GM03348 (cell line): ENCODE measurements at regions not wholly inside any gene's neighbourhood (a gene's known extent, or its start where the extent isn't known, plus 50 kb on each side); places are given as distances from the start of the nearest gene placed in this dataset.

ENCODE experiments used
- DNase-seq: peaks from one replicate; pipeline ENCODE4 v3.0.0; 2012; ENCODE audit warnings: low spot score

DNA sequence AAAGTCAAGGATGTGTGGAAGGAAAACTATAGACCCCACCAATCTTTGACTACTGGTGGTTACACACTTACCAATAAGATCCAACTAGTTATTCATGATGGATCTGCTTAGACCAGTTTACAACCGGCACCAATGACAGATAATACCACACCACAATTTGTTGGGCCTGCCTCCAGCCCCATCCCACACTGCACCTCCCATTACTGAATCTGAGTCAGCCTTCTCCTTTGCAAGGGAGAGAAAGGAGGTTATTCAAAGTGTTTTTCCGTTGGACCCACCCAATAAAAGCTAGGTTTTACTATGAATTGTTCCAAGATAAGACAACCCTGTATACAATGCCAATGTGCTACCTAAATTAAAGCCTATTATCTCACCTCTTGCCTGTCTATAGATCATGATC is 453.5 kb downstream of the MTRR start:
- no peak for DNase-seq

DNA sequence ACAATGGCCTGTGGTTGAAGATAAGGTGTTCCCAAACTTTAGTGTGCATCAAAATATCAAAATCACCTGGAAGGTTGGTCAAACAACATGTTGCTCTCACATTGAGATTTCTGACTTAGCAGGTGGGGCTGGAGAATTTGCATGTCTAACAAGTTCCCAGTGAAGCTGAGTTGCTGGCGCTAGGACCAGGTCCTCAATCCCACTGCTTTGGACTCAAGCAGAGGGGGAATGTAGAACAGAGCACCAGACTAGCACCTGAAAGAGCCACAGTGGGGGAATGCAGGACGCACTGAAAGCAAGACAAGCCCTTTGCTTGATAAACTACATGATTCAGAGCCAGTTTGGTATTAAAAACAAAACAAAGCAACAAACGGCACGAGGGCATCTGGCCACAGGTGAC is 458.1 kb downstream of the MTRR start:
- DNase-seq = no peak

- no peak for DNase-seq
These were observed 460.8 kb downstream of the MTRR start for GRCh38 chr5:8329773-8330172.

GRCh38 chr5:8332666-8333445 is 463.9 kb downstream of the MTRR start:
- no peak for DNase-seq

GRCh38 chr5:8333485-8333884 is 464.5 kb downstream of the MTRR start:
- no peak for DNase-seq

DNA sequence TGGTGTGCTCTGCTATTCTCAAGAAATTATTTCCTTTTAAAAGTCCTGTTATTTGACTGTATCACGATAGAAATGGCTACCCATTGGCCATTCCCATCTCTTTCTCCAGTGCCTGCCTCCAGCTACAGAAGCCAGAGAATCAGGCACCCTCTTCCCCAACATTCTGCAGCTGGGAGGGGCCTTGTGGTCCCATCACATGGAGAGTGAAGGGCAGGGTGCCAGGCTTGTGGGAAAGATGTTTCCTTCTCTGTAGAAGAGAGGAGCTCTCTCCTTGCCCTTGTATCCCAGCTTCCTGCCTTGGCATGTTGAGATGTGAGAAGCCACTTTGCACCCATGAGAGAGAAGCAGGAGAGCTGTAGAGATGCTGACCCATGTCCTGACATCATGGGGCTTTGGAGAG is 465.0 kb downstream of the MTRR start:
- no peak for DNase-seq

GRCh38 chr5:8340261-8340660 is 471.3 kb downstream of the MTRR start:
- no peak for DNase-seq

- peak; percentile 69 for DNase-seq
These were observed 471.9 kb downstream of the MTRR start for GRCh38 chr5:8340739-8341344.

- no peak for DNase-seq
These were observed 472.5 kb downstream of the MTRR start for GRCh38 chr5:8341406-8341805.

- DNase-seq = no peak
These were observed 479.0 kb downstream of the MTRR start for GRCh38 chr5:8347984-8348383.

GRCh38 chr5:8349855-8350254 is 480.9 kb downstream of the MTRR start:
- DNase-seq = no peak

- DNase-seq = no peak
These were observed 481.8 kb downstream of the MTRR start for GRCh38 chr5:8350644-8351339.

DNA sequence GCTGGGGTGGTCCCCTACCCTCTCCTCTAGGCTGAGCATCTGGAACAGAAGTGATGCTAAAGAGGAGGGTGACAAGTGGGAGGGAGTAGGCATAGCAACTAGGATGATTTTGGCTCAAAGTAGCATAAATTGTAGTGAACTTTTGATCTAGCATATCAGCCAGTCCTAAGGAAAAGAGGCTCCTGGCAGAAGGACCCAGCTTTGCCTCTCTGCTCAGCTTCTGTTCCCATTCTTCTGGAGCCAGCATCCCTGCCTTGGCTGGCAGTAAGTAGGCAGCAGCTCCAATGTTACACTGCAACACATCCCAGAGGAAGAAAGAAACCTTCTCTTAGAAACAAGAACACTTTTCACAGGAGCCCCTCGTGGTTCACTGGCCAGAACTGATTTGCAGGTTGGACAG is 487.0 kb downstream of the MTRR start:
- no peak for DNase-seq

GRCh38 chr5:8360012-8360411 is 491.1 kb downstream of the MTRR start:
- no peak for DNase-seq

DNA sequence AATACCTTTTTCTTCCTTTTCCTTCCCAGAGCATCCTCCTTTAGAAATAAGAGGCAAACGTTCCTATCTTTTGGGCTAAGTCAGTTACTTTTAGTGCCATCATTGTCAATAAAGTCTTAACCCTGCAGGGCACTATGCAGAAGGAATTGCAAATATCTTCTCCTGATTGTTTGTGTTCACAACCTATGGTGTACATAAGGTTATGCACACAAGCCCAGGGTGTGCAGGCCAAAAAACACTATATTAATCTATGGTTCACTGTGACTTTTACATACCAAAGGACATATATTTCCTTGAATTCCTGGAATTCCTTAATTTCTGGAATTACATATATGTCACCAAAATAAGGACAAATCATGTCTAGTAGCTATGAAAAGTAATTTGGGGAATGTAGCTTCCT is 493.5 kb downstream of the MTRR start:
- DNase-seq = no peak

DNA sequence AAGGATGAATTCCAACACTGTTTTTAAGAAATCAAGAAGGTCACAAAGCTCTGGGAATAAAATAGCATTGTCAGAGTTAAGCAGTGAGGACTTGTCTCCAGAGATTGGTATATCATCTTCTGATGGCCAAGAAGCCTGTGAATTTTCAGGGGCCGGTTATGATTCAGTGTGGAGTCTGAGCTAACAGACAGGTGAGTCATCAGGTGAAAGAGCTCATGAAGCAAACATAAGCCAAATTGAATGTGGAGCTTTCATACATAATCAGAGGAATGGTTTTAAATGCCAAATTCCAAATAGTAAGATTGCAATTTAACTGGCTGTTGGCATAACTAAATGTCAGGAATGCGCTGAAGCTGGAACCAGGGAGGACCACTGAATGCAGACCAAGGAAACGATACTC is 494.2 kb downstream of the MTRR start:
- DNase-seq = no peak

- DNase-seq = no peak
These were observed 497.3 kb downstream of the MTRR start for GRCh38 chr5:8366266-8366665.

- no peak for DNase-seq
These were observed 507.5 kb downstream of the MTRR start for GRCh38 chr5:8376478-8376877.

- no peak for DNase-seq
These were observed 513.0 kb downstream of the MTRR start for GRCh38 chr5:8381972-8382371.

GRCh38 chr5:8382456-8382855 is 513.5 kb downstream of the MTRR start:
- no peak for DNase-seq

DNA sequence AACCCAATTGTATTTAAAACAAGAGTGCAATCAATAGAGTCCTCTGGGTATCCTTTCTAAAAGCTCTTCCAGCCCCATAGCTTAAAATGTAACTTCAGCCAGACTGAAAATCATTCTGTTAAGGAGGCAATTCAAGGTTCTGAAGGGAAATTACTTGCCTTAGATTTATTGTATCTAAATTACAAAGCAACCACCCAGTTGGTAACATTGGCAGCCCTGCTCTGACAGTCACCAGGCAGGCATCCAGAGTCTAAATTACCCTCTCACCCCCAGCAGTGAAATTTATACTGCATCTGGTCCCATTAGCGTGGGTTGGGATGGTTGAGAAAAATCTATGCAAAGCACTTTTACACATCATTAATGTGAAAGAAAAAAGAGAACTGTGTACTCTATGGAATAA is 514.7 kb downstream of the MTRR start:
- DNase-seq = no peak

DNA sequence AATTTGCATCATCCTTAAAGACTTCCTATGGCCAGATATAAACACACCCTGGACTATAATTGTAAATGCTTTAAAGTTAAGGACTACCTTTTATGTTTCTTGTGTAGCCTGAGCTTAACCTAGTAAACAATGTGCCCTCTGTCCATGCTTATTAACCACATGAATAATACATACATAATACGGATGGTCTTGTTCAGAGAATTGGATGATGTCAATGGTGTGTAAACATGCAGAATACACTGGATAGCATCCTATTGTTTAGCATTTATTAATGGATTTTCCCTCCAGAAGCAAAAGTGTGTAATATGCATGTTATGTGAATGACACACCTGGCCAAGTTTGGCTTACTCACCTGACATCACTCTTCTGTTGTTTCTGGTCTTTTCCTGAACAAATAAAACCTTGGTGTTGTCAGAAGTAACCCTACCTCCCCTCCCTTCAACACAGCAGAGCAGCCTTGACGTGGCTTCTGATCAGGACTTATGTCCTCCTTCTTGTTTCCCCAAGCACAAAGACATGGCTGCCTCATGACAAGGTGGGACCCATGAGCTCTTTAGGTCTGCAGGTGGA is 517.9 kb downstream of the MTRR start:
- no peak for DNase-seq

DNA sequence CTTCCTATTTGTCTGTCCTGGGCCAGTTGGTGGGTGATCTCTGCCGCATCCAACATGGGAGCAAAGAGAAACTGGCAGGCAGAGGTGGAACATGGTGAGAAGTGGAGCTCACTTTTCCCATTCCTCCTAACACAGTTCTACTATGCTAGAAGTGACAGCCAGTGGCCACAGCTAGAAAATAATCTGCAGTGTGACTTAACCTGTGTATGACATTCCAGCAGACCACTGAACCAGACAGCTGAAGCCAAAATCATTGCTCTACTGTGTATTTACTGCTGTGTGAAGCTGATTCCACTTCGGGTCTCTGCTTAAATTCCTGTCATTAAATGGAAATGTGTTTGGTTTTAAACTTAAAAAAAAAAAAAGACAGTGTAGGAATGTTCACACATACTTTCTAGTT is 523.0 kb downstream of the MTRR start:
- no peak for DNase-seq
